ENCODE measurements at regions not wholly inside any gene's neighbourhood (a gene's known extent, or its start where the extent isn't known, plus 50 kb on each side); places are given as distances from the start of the nearest gene placed in this dataset.
A peak's percentile ranks its signal among the peaks of the same experiment; 100 is the strongest.

DNA sequence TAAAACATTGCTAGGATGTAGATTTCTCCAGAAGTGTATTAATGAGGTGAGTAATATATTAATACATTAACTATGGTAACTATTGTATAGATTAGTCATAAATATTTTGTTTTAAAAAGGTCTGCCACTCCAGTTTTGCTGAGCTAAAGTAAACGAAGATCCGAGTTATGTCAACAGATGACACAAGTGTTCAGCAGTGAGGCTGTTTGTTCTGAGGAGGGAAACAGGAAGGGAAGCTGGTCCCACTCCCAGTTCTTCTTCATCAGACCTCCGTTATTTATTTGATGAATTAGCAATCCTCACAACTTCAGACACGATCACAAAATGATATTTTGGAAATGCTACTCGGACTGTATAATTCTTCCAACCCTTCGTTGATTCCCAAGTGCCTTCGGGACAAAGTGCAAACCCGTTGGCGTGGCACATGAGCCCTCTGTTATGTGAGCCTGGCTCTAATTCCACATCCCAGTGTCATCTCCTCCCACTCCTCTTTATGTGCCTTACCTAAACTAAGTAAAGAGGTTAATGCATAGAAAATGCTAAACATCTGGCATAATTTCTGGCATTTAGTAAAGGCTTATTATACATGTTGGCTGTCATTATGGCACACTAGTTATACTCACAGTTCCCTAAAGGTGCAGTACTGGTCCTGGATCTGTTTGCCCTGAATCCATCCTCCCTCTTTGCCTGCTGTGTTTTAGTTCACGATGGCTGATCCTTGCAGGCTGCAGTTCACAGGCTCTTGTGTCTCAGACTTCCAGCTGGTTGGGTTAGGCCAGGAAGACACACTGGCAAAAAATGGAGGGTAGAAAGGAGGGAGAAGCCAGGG lies 190.6 kb upstream of the LNX1 start:
- no peaks in the 10 kb centered on the region for H3K36me3 ChIP-seq (replicated peaks in 1 of 2; ENCODE audit: control insufficient read depth in 1 of 2, insufficient read depth in 2 of 2, low read length in 1 of 2)
- TF ChIP-seq NFIC (IDR thresholded peaks at IDR 0.05; ENCODE audit: borderline replicate concordance), result no peak
- TF ChIP-seq MXI1 (IDR thresholded peaks at IDR 0.05; ENCODE audit: low read depth, low read length), result no peak
- no peak for TF ChIP-seq RCOR1 (IDR thresholded peaks at IDR 0.05; ENCODE audit: low read length)
- no peak for TF ChIP-seq TAF1 (IDR thresholded peaks at IDR 0.05; ENCODE audit: borderline replicate concordance, low read depth, low read length)
- no peak for TF ChIP-seq EZH2phosphoT487 (IDR thresholded peaks at IDR 0.05; ENCODE audit: borderline replicate concordance, low read depth)
- TF ChIP-seq EP300 (IDR thresholded peaks at IDR 0.05; ENCODE audit: borderline replicate concordance in 1 of 2, low read depth in 1 of 2, low read length in 1 of 2), result no peak
- TF ChIP-seq SIN3A (IDR thresholded peaks at IDR 0.05; ENCODE audit: borderline replicate concordance, low read depth, low read length), result no peak
- no peak overlapping the region; the same call in 1 of the 2 replicates for H3K4me2 ChIP-seq
- H3K9me2 ChIP-seq, result no peaks in the 10 kb centered on the region
- H2AFZ ChIP-seq (ENCODE audit: low read depth), result 0 out of 2 replicates have a peak overlapping the region, but pooled peaks have one; percentile 4
- no peaks in the 10 kb centered on the region for H3K27me3 ChIP-seq (ENCODE audit: insufficient read depth)
- no peaks in the 10 kb centered on the region for H3K79me2 ChIP-seq (ENCODE audit: insufficient read depth)
- H3K4me1 ChIP-seq (ENCODE audit: control insufficient read depth in 1 of 2, insufficient read depth in 2 of 2, low read depth in 1 of 2, low read length in 1 of 2), result peaks cover 0 to 3% of the 10 kb centered on the region in 2 experiments; a peak in 3 of 4 replicates
- H3F3A ChIP-seq (replicated peaks; ENCODE audit: insufficient read depth), result peaks cover 7% of the 10 kb centered on the region
- no peak overlapping the region for H3K4me3 ChIP-seq (ENCODE audit: low read depth in 2 of 2, low read length in 1 of 2)
- H4K20me1 ChIP-seq (ENCODE audit: insufficient read depth), result no peaks in the 10 kb centered on the region
- H3K9ac ChIP-seq, result no peak overlapping the region
- ChIA-PET POLR2A (no interaction called here), CTCF (interaction anchor here (0.9 kb wide), 1 partner anchor 127 kb away, joined by 3 read pairs; no protein-coding TSS in a partner anchor)
- peak overlapping the region in 1 of 2 experiments; percentile 7; a peak in 1 of 4 replicates for H3K27ac ChIP-seq (ENCODE audit: low read depth in 2 of 2, low read length in 1 of 2)
- H3K9me3 ChIP-seq, result no peaks in the 10 kb centered on the region
- 80% methylated on average over 10 of the region's 10 CpGs for WGBS (ENCODE audit: low lambda C conversion rate)
- DNase-seq, result no peak

DNA sequence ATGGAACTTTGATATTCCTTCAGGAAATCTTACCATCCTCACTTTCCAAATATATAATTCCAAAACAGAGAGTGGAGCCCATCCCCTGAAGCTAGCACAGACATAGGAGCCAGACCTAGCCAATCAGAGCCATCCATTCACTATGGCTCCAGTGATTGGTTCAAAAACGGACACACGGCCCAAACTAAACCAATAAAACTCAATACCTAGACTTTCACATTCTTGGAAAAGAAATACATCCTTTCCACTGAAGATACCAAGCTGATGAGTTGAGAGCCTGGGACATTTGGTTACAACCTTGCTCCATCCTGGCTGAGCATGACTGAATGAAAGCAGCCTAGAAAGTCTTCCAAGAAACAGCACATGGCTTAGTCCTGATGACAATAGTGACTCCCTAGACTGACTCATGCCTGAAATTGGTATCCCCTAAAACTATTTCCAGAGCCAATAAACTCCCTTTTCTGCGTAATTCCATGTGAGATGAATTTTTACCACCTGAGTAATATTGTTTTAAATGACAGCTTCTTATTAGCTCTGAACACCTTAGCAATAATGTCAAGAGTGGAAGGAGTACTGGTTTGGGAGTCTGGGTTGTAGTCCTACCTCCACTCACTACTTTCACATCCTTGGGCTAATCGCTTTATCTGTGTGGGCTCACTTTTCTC lies 189.6 kb upstream of the LNX1 start:
- Histone ChIP-seq H3K9me2 (no peaks in the 10 kb centered on the region), H3K9ac (no peak overlapping the region), H3K79me2 (ENCODE audit: insufficient read depth) (no peaks in the 10 kb centered on the region), H3K4me3 (ENCODE audit: low read depth in 2 of 2, low read length in 1 of 2) (no peak overlapping the region), H3K4me1 (ENCODE audit: control insufficient read depth in 1 of 2, insufficient read depth in 2 of 2, low read depth in 1 of 2, low read length in 1 of 2) (peaks cover 0 to 3% of the 10 kb centered on the region in 2 experiments; a peak in 3 of 4 replicates), H4K20me1 (ENCODE audit: insufficient read depth) (no peaks in the 10 kb centered on the region), H3F3A (replicated peaks; ENCODE audit: insufficient read depth) (peaks cover 7% of the 10 kb centered on the region), H2AFZ (ENCODE audit: low read depth) (no peak overlapping the region), H3K27ac (ENCODE audit: low read depth in 2 of 2, low read length in 1 of 2) (peak overlapping the region in 1 of 2 experiments; percentile 7; a peak in 1 of 4 replicates), H3K27me3 (ENCODE audit: insufficient read depth) (no peaks in the 10 kb centered on the region), H3K4me2 (no peak overlapping the region), H3K36me3 (replicated peaks in 1 of 2; ENCODE audit: control insufficient read depth in 1 of 2, insufficient read depth in 2 of 2, low read length in 1 of 2) (no peaks in the 10 kb centered on the region), H3K9me3 (no peaks in the 10 kb centered on the region)
- WGBS (ENCODE audit: low lambda C conversion rate), result 89% methylated on average over 4 of the region's 4 CpGs
- no peak for DNase-seq
- TF ChIP-seq NRF1 (IDR thresholded peaks at IDR 0.05; ENCODE audit: low read depth, low read length), result no peak
- ChIA-PET CTCF (no interaction called here), POLR2A (no interaction called here)

DNA sequence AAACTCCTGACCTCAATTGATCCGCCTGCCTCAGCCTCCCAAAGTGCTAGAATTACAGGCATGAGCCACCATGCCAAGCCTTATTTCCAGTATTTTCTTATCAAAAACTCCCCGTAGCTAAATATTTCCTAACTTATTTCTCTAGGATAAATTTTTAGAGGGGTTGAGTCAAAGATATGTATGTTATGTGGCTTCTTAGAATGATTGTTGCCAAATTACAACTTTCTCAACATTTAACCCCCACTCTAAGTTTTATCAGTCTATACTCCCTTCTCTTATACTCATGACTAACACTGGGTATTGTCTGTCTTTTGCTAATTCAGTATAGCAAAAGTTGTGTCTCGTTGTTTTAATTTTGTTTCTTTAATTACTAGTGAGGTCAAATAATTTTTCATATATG lies 187.7 kb upstream of the LNX1 start:
- CTCF ChIA-PET, result no interaction called here
- Histone ChIP-seq H3K4me3 (ENCODE audit: low read depth in 2 of 2, low read length in 1 of 2) (no peak overlapping the region), H3K4me1 (ENCODE audit: control insufficient read depth in 1 of 2, insufficient read depth in 2 of 2, low read depth in 1 of 2, low read length in 1 of 2) (peaks cover 0 to 3% of the 10 kb centered on the region in 2 experiments; a peak in 3 of 4 replicates), H3F3A (replicated peaks; ENCODE audit: insufficient read depth) (peaks cover 7% of the 10 kb centered on the region), H3K4me2 (no peak overlapping the region), H4K20me1 (ENCODE audit: insufficient read depth) (no peaks in the 10 kb centered on the region), H3K27ac (ENCODE audit: low read depth in 2 of 2, low read length in 1 of 2) (no peak overlapping the region), H3K36me3 (replicated peaks in 1 of 2; ENCODE audit: control insufficient read depth in 1 of 2, insufficient read depth in 2 of 2, low read length in 1 of 2) (no peaks in the 10 kb centered on the region), H2AFZ (ENCODE audit: low read depth) (no peak overlapping the region), H3K9me2 (no peaks in the 10 kb centered on the region), H3K79me2 (ENCODE audit: insufficient read depth) (no peaks in the 10 kb centered on the region), H3K9me3 (no peaks in the 10 kb centered on the region), H3K27me3 (ENCODE audit: insufficient read depth) (no peaks in the 10 kb centered on the region), H3K9ac (no peak overlapping the region)
- POLR2A ChIA-PET, result no interaction called here
- TF ChIP-seq ELF1 (IDR thresholded peaks at IDR 0.05), result no peak
- no peak for TF ChIP-seq SIN3A (IDR thresholded peaks at IDR 0.05; ENCODE audit: borderline replicate concordance, low read depth, low read length)
- TF ChIP-seq, protein P1, sequence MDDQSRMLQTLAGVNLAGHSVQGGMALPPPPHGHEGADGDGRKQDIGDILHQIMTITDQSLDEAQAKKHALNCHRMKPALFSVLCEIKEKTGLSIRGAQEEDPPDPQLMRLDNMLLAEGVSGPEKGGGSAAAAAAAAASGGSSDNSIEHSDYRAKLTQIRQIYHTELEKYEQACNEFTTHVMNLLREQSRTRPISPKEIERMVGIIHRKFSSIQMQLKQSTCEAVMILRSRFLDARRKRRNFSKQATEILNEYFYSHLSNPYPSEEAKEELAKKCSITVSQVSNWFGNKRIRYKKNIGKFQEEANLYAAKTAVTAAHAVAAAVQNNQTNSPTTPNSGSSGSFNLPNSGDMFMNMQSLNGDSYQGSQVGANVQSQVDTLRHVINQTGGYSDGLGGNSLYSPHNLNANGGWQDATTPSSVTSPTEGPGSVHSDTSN (IDR thresholded peaks at IDR 0.05), result no peak
- no peak for TF ChIP-seq SMC3 (IDR thresholded peaks at IDR 0.05; ENCODE audit: low read depth, low read length)
- no peak for DNase-seq
- WGBS (ENCODE audit: low lambda C conversion rate), result 91% methylated on average over 3 of the region's 3 CpGs
